ENCODE measurements at regions not wholly inside any gene's neighbourhood (a gene's known extent, or its start where the extent isn't known, plus 50 kb on each side); places are given as distances from the start of the nearest gene placed in this dataset.

DNA sequence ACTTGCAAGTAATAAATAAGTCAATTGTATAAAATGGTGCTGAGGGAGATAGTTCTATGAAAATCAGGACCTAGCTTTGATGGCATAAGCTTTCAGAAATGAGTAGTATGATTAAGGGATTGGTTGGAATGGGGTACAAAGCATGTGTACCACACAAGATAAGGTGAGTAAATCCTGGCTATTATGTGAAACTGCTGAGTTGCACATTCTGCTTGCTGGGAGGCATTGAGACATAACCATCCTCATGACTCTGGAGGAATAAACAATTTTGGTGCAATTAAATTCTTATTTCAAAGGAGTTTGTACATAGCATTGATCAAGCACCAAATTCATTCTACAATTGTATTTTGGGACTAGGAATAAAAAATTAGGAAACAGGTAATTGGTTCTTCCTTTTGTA is 755.2 kb upstream of the ACO1 start:
- DNase-seq (ENCODE audit: low read depth in 4 of 4, low spot score in 1 of 4), result no peak

DNA sequence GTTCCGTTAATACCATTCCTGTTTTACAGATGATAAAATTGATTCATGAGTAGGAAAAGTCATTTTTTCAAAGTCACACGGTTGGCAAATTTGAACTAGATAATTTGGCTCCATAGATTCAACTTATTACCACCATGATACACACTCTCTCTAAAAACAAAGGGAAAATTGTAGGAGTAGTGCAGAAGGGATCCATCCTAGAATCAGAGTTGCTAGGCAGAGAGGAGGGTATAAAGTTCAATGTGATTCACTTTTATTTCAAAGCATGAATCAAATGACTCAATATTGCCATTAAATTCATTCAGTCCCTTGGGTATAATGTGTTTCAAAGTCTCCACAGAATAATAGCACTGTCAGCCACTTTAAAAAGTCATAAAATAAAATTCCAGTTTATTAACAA is 747.2 kb upstream of the ACO1 start:
- DNase-seq (ENCODE audit: low read depth in 4 of 4, low spot score in 1 of 4), result no peak

DNA sequence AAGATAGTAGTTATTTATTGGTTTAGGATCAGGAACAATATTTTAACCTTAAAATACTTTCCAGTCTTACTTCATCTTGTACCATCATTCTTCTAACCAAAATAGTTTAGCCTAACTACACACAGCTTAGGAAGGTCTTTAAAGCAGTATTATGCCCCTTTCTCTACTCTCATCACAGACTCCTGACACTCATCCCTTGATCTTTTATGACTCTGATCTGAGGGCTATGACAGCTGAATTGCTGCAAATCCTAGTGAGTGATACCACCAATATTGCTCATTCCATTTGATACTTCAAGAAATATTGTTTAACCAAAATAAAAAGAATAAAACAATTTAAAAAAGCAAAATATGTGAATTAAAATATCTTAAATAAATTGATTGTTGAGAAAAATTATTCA is 746.6 kb upstream of the ACO1 start:
- no peak for DNase-seq (ENCODE audit: low read depth in 4 of 4, low spot score in 1 of 4)

DNA sequence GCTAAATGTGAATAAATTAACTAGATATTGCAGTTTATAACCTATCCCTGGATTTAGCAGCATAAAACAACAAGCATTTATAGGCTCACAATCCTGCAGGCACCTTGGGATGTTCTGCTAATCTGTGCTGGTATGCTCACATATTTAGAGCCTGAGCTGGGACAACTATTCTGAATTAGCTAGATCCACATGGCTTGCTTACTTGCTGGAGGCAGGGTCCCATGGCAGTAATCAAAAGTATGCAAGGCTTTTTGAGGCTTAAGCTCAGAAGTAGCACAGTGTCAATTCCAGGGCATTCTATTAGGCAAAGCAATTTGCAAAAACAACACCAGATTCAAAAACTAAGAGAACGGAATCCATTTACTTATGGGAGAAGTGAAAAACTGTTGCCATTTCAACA is 745.0 kb upstream of the ACO1 start:
- DNase-seq (ENCODE audit: low read depth in 4 of 4, low spot score in 1 of 4), result no peak

DNA sequence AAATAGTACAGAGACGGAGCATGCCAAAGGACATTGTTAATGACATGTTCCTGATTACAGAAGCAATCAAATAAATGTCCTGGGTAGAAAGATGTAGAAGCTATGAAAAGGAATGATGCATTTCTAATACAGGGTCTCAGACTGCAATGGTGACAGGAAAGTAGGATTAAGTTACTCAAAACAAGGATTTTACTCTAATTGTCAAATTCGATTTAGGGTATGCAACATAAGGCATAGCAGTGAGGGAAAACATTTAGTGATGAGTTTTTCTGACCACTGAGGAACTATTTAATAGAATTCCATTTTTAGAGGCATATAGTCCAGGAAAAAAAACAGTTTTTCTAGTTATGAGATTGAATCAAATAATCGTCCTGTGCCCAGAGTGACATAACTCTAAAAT is 715.1 kb upstream of the ACO1 start:
- DNase-seq (ENCODE audit: low read depth in 4 of 4, low spot score in 1 of 4), result no peak

DNA sequence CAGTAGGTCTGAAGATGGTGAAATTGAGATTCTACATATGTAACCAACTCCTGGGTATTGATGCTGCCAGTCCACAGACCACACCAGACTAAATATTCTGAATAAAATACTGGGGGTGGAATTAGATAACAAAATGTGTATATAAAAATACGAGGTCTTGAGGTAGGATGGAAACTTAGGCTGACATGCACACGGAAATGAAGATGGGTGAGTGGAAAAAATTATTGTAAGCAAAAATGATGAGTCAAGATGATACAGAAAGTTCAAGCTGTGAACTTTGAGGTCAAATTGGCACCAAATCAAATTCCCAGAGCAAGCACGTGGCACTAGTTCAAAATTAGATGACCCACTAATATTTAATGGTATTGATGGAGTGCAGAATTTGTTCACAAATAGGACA is 713.4 kb upstream of the ACO1 start:
- no peak for DNase-seq (ENCODE audit: low read depth in 4 of 4, low spot score in 1 of 4)

DNA sequence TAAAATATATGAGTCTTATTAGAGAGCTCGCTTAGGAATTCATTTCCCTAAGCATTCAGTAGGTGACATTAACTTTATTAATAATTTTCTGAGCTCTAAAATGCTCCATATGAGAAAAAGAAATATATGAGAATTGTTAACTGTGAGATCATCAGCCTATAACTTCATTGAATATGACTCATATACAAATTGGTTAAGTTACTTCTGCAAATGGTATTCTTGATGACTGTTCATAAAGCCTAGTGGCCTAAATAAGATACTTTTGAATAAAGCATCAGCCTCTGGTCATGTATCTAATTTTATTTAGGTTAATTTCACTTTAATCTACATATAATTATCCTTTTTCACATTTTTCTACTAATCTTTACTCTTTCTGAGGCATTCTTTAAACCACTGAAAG is 710.2 kb upstream of the ACO1 start:
- no peak for DNase-seq (ENCODE audit: low read depth in 4 of 4, low spot score in 1 of 4)

- no peak for DNase-seq (ENCODE audit: low read depth in 4 of 4, low spot score in 1 of 4)
These were observed 707.0 kb upstream of the ACO1 start for GRCh38 chr9:31677415-31677814.

- DNase-seq (ENCODE audit: low read depth in 4 of 4, low spot score in 1 of 4), result no peak
These were observed 706.6 kb upstream of the ACO1 start for GRCh38 chr9:31677877-31678276.

DNA sequence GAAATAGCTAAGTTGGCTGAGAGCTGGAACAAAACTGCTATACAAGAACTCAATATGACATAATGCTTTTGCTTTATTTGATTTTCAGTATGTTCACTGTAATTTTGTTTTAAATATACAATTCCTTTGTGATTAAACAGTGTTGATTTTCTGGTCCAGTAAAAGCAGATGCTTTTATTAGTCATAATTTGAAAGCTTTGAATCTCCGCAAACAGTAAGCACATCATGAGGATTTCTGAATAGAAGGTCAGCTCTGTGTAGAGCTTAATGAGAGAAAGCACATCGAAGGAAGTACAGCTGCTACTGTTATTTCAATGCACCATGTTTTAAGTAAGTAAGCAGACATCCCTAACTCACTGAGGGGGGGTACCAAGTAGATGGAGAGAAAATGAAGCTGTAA is 701.3 kb upstream of the ACO1 start:
- no peak for DNase-seq (ENCODE audit: low read depth in 4 of 4, low spot score in 1 of 4)

DNA sequence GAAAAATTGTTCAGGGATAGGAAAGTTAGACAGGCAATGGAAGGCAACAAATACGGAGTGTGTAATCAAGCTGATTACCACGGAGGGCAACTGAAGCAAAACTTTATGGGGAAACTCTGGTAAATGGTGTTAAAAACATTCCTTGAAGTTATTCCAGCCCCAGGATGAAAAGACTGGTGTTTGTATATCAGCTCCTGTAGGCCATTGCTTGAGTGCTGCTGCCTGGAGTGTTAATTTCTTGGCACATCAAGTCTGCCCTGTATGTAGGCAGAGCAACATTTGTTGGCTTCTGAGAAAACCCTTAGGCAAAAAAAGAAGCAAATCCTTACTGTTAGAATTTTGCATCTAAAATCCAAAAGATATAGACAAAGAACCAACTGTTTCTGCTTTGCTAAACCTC is 686.5 kb upstream of the ACO1 start:
- no peak for DNase-seq (ENCODE audit: low read depth in 4 of 4, low spot score in 1 of 4)

DNA sequence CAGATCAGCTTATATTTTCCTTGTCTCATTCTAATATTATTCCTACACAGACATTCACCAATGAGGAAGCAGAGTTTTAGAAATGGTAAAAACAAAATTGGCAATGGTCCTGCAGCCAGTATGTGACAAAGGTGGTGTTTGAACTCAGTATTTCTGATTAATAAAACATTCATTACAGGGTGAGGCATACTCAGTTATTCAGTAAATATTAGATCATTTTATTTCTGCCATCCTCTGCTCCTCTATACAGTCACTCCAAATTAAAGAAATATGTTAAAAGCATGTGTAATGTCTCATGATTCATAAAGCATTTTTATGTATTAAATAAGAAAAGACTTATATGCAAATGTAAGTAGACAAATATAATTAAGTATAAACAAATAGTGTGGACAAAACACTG is 684.6 kb upstream of the ACO1 start:
- DNase-seq (ENCODE audit: low read depth in 4 of 4, low spot score in 1 of 4), result no peak

DNA sequence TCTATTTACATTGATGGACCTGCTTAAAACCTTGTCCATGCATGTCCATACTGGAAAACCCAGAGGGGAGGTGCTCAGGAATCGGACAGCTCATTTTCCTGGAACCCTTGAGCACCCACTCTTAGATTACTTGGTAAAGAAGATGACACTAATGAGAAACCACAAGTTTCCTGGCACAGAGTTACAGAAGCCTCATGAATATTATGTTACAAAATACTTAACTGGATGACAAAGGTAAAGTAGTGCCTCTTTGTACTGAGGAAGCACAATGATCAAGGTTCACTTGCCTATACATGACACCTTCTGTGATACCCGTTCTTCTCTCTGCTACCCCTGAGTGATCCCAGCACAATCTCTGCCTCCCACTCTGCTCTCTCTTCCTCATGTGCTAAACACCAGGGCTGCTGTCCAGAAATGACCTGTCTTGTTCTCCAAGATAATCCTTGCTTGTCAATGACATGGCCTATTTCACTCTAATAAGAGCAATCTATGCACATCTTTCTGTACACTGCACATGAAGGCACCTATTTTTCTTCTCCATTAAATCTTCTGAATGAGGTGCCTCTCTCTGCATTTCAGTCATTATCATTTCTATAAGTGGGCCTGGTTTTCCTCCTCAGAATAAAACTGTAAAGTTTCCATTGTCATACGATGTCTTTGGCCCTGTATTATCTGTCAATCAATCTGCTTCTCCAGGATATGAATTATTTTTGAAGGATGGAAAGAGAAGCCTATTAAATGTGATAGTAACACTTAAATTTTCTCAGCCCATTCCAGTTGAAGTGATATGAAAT is 684.0 kb upstream of the ACO1 start:
- DNase-seq (ENCODE audit: low read depth in 4 of 4, low spot score in 1 of 4), result no peak

- no peak for DNase-seq (ENCODE audit: low read depth in 4 of 4, low spot score in 1 of 4)
These were observed 681.5 kb upstream of the ACO1 start for GRCh38 chr9:31702957-31703356.

DNA sequence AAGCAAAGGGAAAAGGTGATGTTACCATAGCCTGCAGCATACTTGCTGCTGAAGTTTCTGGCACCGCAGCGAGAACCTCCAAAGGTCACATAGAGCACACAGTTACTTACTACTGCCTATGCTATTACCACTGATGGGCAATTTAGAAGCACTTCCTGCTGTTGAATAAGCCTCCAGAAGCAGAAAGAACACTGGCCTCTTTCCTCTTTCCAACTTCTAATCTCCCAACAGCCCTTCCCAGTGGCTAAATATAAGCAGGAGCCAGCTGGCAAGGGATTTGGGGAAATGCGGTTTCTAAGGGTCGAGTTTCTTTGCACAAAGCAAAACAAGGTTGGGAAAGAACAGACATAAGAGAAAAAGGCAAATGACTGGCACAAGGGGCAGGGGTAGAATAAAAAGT is 669.2 kb upstream of the ACO1 start:
- DNase-seq (ENCODE audit: low read depth in 4 of 4, low spot score in 1 of 4), result no peak

GRCh38 chr9:31719262-31719661 is 665.2 kb upstream of the ACO1 start:
- no peak for DNase-seq (ENCODE audit: low read depth in 4 of 4, low spot score in 1 of 4)

GRCh38 chr9:31730398-31730797 is 654.0 kb upstream of the ACO1 start:
- DNase-seq (ENCODE audit: low read depth in 4 of 4, low spot score in 1 of 4), result no peak

- DNase-seq (ENCODE audit: low read depth in 4 of 4, low spot score in 1 of 4), result no peak
These were observed 651.3 kb upstream of the ACO1 start for GRCh38 chr9:31733166-31733565.

- DNase-seq (ENCODE audit: low read depth in 4 of 4, low spot score in 1 of 4), result no peak
These were observed 647.8 kb upstream of the ACO1 start for GRCh38 chr9:31736581-31737179.

DNA sequence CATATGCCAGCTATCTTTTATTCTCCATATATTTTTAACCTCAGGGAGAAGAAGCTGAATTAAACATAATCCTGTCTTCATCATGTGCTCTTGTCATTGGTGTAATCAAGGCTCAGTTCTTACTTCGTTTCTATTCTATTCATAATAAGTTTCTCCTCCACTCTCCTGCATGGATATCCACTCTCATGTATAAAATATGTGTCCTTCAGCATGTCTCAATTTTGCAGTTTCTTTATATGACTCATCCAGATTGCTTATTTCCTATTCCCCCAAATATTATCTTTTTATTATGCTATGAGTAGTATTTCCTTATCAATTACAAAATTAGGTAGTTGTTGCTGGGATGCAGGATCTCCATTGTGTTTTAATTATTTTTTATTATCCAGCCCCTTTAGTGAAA is 643.7 kb upstream of the ACO1 start:
- no peak for DNase-seq (ENCODE audit: low read depth in 4 of 4, low spot score in 1 of 4)

- no peak for DNase-seq (ENCODE audit: low read depth in 4 of 4, low spot score in 1 of 4)
These were observed 639.9 kb upstream of the ACO1 start for GRCh38 chr9:31744589-31744988.

DNA sequence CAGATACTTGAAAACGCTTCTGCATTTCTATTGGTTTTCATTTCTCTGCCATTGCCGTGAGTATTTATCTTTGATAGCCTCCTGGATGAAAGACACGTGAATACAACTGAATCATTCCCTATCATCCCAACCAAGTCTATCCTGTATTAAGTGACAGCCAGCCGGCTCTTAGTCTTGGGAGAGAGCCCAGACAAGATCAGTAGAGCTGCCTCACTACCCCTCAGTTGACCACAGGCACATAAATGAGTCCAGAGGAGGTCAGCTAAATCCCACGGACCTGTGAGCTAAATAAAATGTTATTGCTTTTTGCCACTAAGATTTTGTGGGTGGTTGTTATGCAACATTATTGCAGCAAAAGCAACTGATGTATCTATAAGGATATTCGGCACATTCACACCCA is 639.0 kb upstream of the ACO1 start:
- DNase-seq (ENCODE audit: low read depth in 4 of 4, low spot score in 1 of 4), result no peak

- DNase-seq (ENCODE audit: low read depth in 4 of 4, low spot score in 1 of 4), result no peak
These were observed 638.6 kb upstream of the ACO1 start for GRCh38 chr9:31745886-31746285.

Measured in stimulated activated CD4-positive, alpha-beta T cell treated with anti-CD3 and anti-CD28 coated beads, Interleukin-1b, Interleukin-23, amount 100 ng/mL, for 24 hours (primary cell).